CD4-positive, CD25-positive, alpha-beta regulatory T cell (primary cell): ENCODE measurements at regions not wholly inside any gene's neighbourhood (a gene's known extent, or its start where the extent isn't known, plus 50 kb on each side); places are given as distances from the start of the nearest gene placed in this dataset.
A peak's percentile ranks its signal among the peaks of the same experiment; 100 is the strongest.

Experiments used
- ATAC-seq, 2 donors: fragments of 150-1000 bp; cut with Tn5 transposase; one replicate each; pipeline ENCODE4 v1.10.0; 2021; ENCODE audit warnings: low read depth in 2 of 2, moderate number of reproducible peaks in 2 of 2, moderate library complexity in 1 of 2
- DNase-seq, 3 donors: peaks; one replicate each; pipeline versions ENCODE4 v3.0.0 to v3.0.0-alpha.2; 2012 to 2022; ENCODE audit warnings: mixed read lengths in 1 of 3
- H3K27ac ChIP-seq: one replicate; pipeline ENCODE4 v1.7.0; 2013; ENCODE audit warnings: mild to moderate bottlenecking, low read length; ENCODE audit not compliant: insufficient read depth, poor library complexity, severe bottlenecking
- H3K27me3 ChIP-seq: one replicate; pipeline ENCODE4 v1.7.0; 2013; ENCODE audit warnings: low read length; ENCODE audit not compliant: control insufficient read depth, insufficient read depth
- H3K36me3 ChIP-seq: one replicate; pipeline ENCODE4 v1.7.0; 2013; ENCODE audit warnings: mild to moderate bottlenecking, low read length, moderate library complexity; ENCODE audit not compliant: control insufficient read depth, insufficient read depth
- H3K4me1 ChIP-seq: 2 replicates; pipeline ENCODE4 v1.7.0; 2013; ENCODE audit warnings: mild to moderate bottlenecking, low read length; ENCODE audit not compliant: insufficient read depth, control insufficient read depth, poor library complexity, severe bottlenecking
- H3K4me3 ChIP-seq: one replicate; pipeline ENCODE4 v1.7.0; 2013; ENCODE audit warnings: low read depth, mild to moderate bottlenecking, low read length, moderate library complexity
- H3K9me3 ChIP-seq, 2 experiments: 1 replicate in 1 of 2; 2 replicates in 1 of 2; pipeline ENCODE4 v1.7.0; 2013; ENCODE audit warnings: low read length in 2 of 2, mild to moderate bottlenecking in 1 of 2, moderate library complexity in 1 of 2; ENCODE audit not compliant: control insufficient read depth in 2 of 2
- H3K27ac Mint-ChIP-seq, 3 donors: one replicate each; pipeline ENCODE4 v1.8.0; 2020 to 2022; ENCODE audit warnings: mild to moderate bottlenecking in 3 of 3, mixed read lengths in 3 of 3, moderate library complexity in 2 of 3
- H3K27me3 Mint-ChIP-seq: one replicate; pipeline ENCODE4 v1.8.0; 2022; ENCODE audit warnings: mild to moderate bottlenecking, mixed read lengths
- H3K36me3 Mint-ChIP-seq: one replicate; pipeline ENCODE4 v1.8.0; 2020; ENCODE audit warnings: mixed read lengths
- H3K4me1 Mint-ChIP-seq, 4 donors: one replicate each; pipeline ENCODE4 v1.8.0; 2020 to 2022; ENCODE audit warnings: mixed read lengths in 4 of 4, mild to moderate bottlenecking in 1 of 4
- H3K4me3 Mint-ChIP-seq, 4 donors: one replicate each; pipeline ENCODE4 v1.8.0; 2020 to 2022; ENCODE audit warnings: mild to moderate bottlenecking in 4 of 4, mixed read lengths in 4 of 4, moderate library complexity in 3 of 4
- H3K9me3 Mint-ChIP-seq, 7 donors: one replicate each; pipeline ENCODE4 v1.8.0; 2020 to 2022; ENCODE audit warnings: mixed read lengths in 7 of 7, mild to moderate bottlenecking in 3 of 7, moderate library complexity in 2 of 7

- H3K4me1 Mint-ChIP-seq: peaks cover 0 to 24% (median 7%) of the 10 kb centered on the region in 4 donors
- Histone ChIP-seq H3K27me3 (peaks cover 2% of the 10 kb centered on the region), H3K9me3 (no peaks in the 10 kb centered on the region), H3K4me1 (peaks cover under 1% of the 10 kb centered on the region), H3K4me3 (no peak overlapping the region), H3K36me3 (no peaks in the 10 kb centered on the region), H3K27ac (no peak overlapping the region)
- H3K36me3 Mint-ChIP-seq: peaks cover 4% of the 10 kb centered on the region
- peaks cover 0 to 1% (median 0%) of the 10 kb centered on the region in 7 donors for H3K9me3 Mint-ChIP-seq
- ATAC-seq (no peak), DNase-seq (no peak)
- no peak overlapping the region for H3K27ac Mint-ChIP-seq
- no peak overlapping the region for H3K4me3 Mint-ChIP-seq
- peaks cover 24% of the 10 kb centered on the region for H3K27me3 Mint-ChIP-seq
These were observed 153.0 kb upstream of the MYL2 start for GRCh38 chr12:111073370-111073769.

- Mint-ChIP-seq H3K36me3 (peaks cover 4% of the 10 kb centered on the region), H3K9me3 (peaks cover 0 to 1% (median 0%) of the 10 kb centered on the region in 7 donors), H3K4me1 (peaks cover 0 to 34% (median 12%) of the 10 kb centered on the region in 4 donors), H3K4me3 (no peak overlapping the region), H3K27me3 (peaks cover 34% of the 10 kb centered on the region), H3K27ac (no peak overlapping the region)
- no peak for DNase-seq
- Histone ChIP-seq H3K4me1 (peaks cover 4% of the 10 kb centered on the region), H3K9me3 (no peaks in the 10 kb centered on the region), H3K36me3 (no peaks in the 10 kb centered on the region), H3K27ac (no peak overlapping the region), H3K4me3 (no peak overlapping the region), H3K27me3 (peaks cover 2% of the 10 kb centered on the region)
- ATAC-seq: no peak
These were observed 151.9 kb upstream of the MYL2 start for GRCh38 chr12:111072299-111072698.

GRCh38 chr12:111069886-111070285 is 149.5 kb upstream of the MYL2 start:
- H3K27ac Mint-ChIP-seq: peak overlapping the region in 1 of 3 donors; percentile 60
- Histone ChIP-seq H3K4me1 (peaks cover 4% of the 10 kb centered on the region), H3K36me3 (no peaks in the 10 kb centered on the region), H3K4me3 (no peak overlapping the region), H3K27me3 (peaks cover 2% of the 10 kb centered on the region), H3K9me3 (no peaks in the 10 kb centered on the region), H3K27ac (no peak overlapping the region)
- H3K4me1 Mint-ChIP-seq: peaks cover 0 to 32% (median 10%) of the 10 kb centered on the region in 4 donors
- H3K27me3 Mint-ChIP-seq: peaks cover 40% of the 10 kb centered on the region
- no peak overlapping the region for H3K4me3 Mint-ChIP-seq
- DNase-seq (no peak), ATAC-seq (no peak)
- H3K36me3 Mint-ChIP-seq: peaks cover 4% of the 10 kb centered on the region
- H3K9me3 Mint-ChIP-seq: no peaks in the 10 kb centered on the region

GRCh38 chr12:111068290-111068689 is 147.9 kb upstream of the MYL2 start:
- H3K9me3 ChIP-seq: no peaks in the 10 kb centered on the region

GRCh38 chr12:111067498-111067897 is 147.1 kb upstream of the MYL2 start:
- no peak for ATAC-seq
- H3K27me3 Mint-ChIP-seq: peaks cover 34% of the 10 kb centered on the region
- H3K4me3 Mint-ChIP-seq: no peak overlapping the region
- Histone ChIP-seq H3K27me3 (peaks cover 2% of the 10 kb centered on the region), H3K9me3 (no peaks in the 10 kb centered on the region), H3K36me3 (no peaks in the 10 kb centered on the region), H3K4me3 (no peak overlapping the region), H3K4me1 (peaks cover 4% of the 10 kb centered on the region), H3K27ac (no peak overlapping the region)
- peaks cover 4% of the 10 kb centered on the region for H3K36me3 Mint-ChIP-seq
- no peaks in the 10 kb centered on the region for H3K9me3 Mint-ChIP-seq
- no peak for DNase-seq
- peaks cover 0 to 27% (median 12%) of the 10 kb centered on the region in 4 donors for H3K4me1 Mint-ChIP-seq
- H3K27ac Mint-ChIP-seq: peak overlapping the region; percentile 76 to 81 (median 77)

More at GRCh38 chr12:111068290-111068689, 147.9 kb upstream of the MYL2 start:
- peaks cover 4% of the 10 kb centered on the region for H3K4me1 ChIP-seq
- Mint-ChIP-seq H3K36me3 (peaks cover 4% of the 10 kb centered on the region), H3K4me3 (peak overlapping the region in 3 of 4 donors; percentile 38 to 78 (median 66)), H3K4me1 (peaks cover 0 to 27% (median 12%) of the 10 kb centered on the region in 4 donors), H3K27me3 (peaks cover 40% of the 10 kb centered on the region), H3K9me3 (no peaks in the 10 kb centered on the region), H3K27ac (peak overlapping the region in 2 of 3 donors; percentile 76 to 77)
- H3K36me3 ChIP-seq: no peaks in the 10 kb centered on the region
- peaks cover 2% of the 10 kb centered on the region for H3K27me3 ChIP-seq
- no peak overlapping the region for H3K4me3 ChIP-seq
- ATAC-seq (peak in 1 of 2 donors; percentile 50), DNase-seq (peak in 2 of 3 donors; percentile 20 to 53)
- no peak overlapping the region for H3K27ac ChIP-seq

- H3K4me1 ChIP-seq: peaks cover 4% of the 10 kb centered on the region
- Mint-ChIP-seq H3K4me1 (peaks cover 0 to 27% (median 12%) of the 10 kb centered on the region in 4 donors), H3K9me3 (peaks cover 0 to 3% (median 0%) of the 10 kb centered on the region in 7 donors), H3K27ac (peak overlapping the region in 1 of 3 donors; percentile 81), H3K36me3 (peaks cover 3% of the 10 kb centered on the region), H3K4me3 (no peak overlapping the region), H3K27me3 (peaks cover 30% of the 10 kb centered on the region)
- ATAC-seq: no peak
- H3K27me3 ChIP-seq: no peaks in the 10 kb centered on the region
- no peak overlapping the region for H3K27ac ChIP-seq
- no peak overlapping the region for H3K4me3 ChIP-seq
- H3K36me3 ChIP-seq: no peaks in the 10 kb centered on the region
- no peaks in the 10 kb centered on the region for H3K9me3 ChIP-seq
- no peak for DNase-seq
These were observed 146.5 kb upstream of the MYL2 start for GRCh38 chr12:111066744-111067437.

GRCh38 chr12:111064982-111065381 is 144.6 kb upstream of the MYL2 start:
- Mint-ChIP-seq H3K27me3 (peaks cover 26% of the 10 kb centered on the region), H3K27ac (no peak overlapping the region), H3K9me3 (peaks cover 0 to 3% (median 0%) of the 10 kb centered on the region in 7 donors), H3K4me1 (peaks cover 0 to 25% (median 14%) of the 10 kb centered on the region in 4 donors), H3K4me3 (no peak overlapping the region), H3K36me3 (no peaks in the 10 kb centered on the region)
- ATAC-seq (no peak), DNase-seq (no peak)
- Histone ChIP-seq H3K4me3 (no peak overlapping the region), H3K27me3 (no peaks in the 10 kb centered on the region), H3K36me3 (no peaks in the 10 kb centered on the region), H3K9me3 (no peaks in the 10 kb centered on the region), H3K4me1 (peaks cover 4% of the 10 kb centered on the region), H3K27ac (no peak overlapping the region)

- Mint-ChIP-seq H3K27ac (no peak overlapping the region), H3K27me3 (peaks cover 24% of the 10 kb centered on the region), H3K9me3 (peaks cover 0 to 3% (median 0%) of the 10 kb centered on the region in 7 donors), H3K36me3 (no peaks in the 10 kb centered on the region), H3K4me3 (no peak overlapping the region), H3K4me1 (peaks cover 0 to 25% (median 12%) of the 10 kb centered on the region in 4 donors)
- H3K27ac ChIP-seq: no peak overlapping the region
- no peaks in the 10 kb centered on the region for H3K36me3 ChIP-seq
- H3K4me3 ChIP-seq: no peak overlapping the region
- ATAC-seq (no peak), DNase-seq (no peak)
- peaks cover 9% of the 10 kb centered on the region for H3K4me1 ChIP-seq
- H3K27me3 ChIP-seq: no peaks in the 10 kb centered on the region
- H3K9me3 ChIP-seq: no peaks in the 10 kb centered on the region
These were observed 143.8 kb upstream of the MYL2 start for GRCh38 chr12:111064154-111064553.
